Astrocyte (in vitro differentiated cells and primary cell): ENCODE measurements at regions not wholly inside any gene's neighbourhood (a gene's known extent, or its start where the extent isn't known, plus 50 kb on each side); places are given as distances from the start of the nearest gene placed in this dataset.

ENCODE experiments used
- CTCF ChIP-seq: IDR thresholded peaks from 2 replicates; pipeline ENCODE4 v1.5.1; 2011; ENCODE audit warnings: low read depth, mild to moderate bottlenecking, inconsistent platforms, low read length, moderate library complexity; ENCODE audit not compliant: insufficient read depth
- EZH2 ChIP-seq: IDR thresholded peaks from 2 replicates; pipeline ENCODE4 v1.6.1; 2012; ENCODE audit warnings: mild to moderate bottlenecking, low read length, inconsistent platforms; ENCODE audit not compliant: insufficient read depth

DNA sequence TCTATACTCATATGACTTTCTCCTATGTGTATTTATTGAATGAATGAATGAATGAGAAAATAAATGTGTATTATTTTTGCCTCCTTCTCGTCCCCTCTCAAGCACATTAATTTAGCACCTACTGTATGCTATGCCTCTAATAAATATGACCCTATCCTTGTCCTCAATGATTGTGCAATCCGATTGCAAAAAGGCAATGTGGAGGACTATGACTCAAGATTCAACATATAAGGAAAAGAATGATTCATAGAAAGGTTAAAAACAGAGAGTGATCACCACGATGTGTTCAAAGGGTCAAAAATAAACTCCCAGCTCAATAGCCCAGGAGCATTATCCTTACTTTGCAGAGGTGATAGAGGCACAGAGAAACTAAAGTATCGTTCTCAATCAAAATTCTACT is 322.8 kb upstream of the SORCS1 start:
- TF ChIP-seq CTCF (no peak), EZH2 (no peak)
